SK-N-SH (cell line): ENCODE measurements at regions not wholly inside any gene's neighbourhood (a gene's known extent, or its start where the extent isn't known, plus 50 kb on each side); places are given as distances from the start of the nearest gene placed in this dataset.

ENCODE experiments used
- CTCF ChIA-PET: fragments of 300-600, 350-600 bp; formaldehyde crosslinking; extraction: SDS; loops from one replicate; lab custom pipeline; 2021; lab: Yijun Ruan, JAX
- POLR2A ChIA-PET: fragments of 350-600 bp; sonication (Branson Sonifier 250); formaldehyde crosslinking; extraction: SDS; loops from one replicate; lab custom pipeline; 2020; ENCODE audit warnings: antibody characterized with exemption, inconsistent platforms; lab: Yijun Ruan, JAX
- DNase-seq: peaks from one replicate; pipeline ENCODE4 v3.0.0; 2012
- H2AFZ ChIP-seq: fragments of 200-600 bp; sonication (generic); 2 replicates; pipeline ENCODE4 v1.8.1; 2016; ENCODE audit warnings: antibody characterized with exemption, mild to moderate bottlenecking, low read depth
- H3F3A ChIP-seq: fragments of 200-600 bp; sonication (generic); replicated peaks from 2 replicates; pipeline ENCODE3; 2016; ENCODE audit warnings: antibody characterized with exemption, mild to moderate bottlenecking; ENCODE audit not compliant: insufficient read depth
- H3K27ac ChIP-seq, 2 experiments: fragments of 200-500 bp in 1 of 2; fragments of 200-600 bp in 1 of 2; sonication (Bioruptor generic) in 1 of 2; sonication (generic), shearing (Covaris generic) in 1 of 2; 2 replicates each; pipeline versions ENCODE4 v1.5.1 to v1.6.1; 2014 to 2016; ENCODE audit warnings: low read depth in 2 of 2, inconsistent platforms in 1 of 2, low read length in 1 of 2, mild to moderate bottlenecking in 1 of 2, mixed read lengths in 1 of 2
- H3K27me3 ChIP-seq: fragments of 200-600 bp; sonication (generic), shearing (Covaris generic); 2 replicates; pipeline ENCODE4 v1.6.1; 2016; ENCODE audit warnings: mixed run types; ENCODE audit not compliant: insufficient read depth
- H3K36me3 ChIP-seq, 2 experiments: fragments of 200-500 bp in 1 of 2; fragments of 200-600 bp in 1 of 2; sonication (Bioruptor generic) in 1 of 2; sonication (generic) in 1 of 2; replicated peaks in 1 of 2; 2 replicates each; pipeline versions ENCODE3 to v1.5.1; 2014 to 2016; ENCODE audit warnings: low read length in 1 of 2, mild to moderate bottlenecking in 1 of 2; ENCODE audit not compliant: insufficient read depth in 2 of 2, control insufficient read depth in 1 of 2
- H3K4me1 ChIP-seq, 2 experiments: fragments of 200-500 bp in 1 of 2; fragments of 200-600 bp in 1 of 2; sonication (Bioruptor generic) in 1 of 2; sonication (generic), shearing (Covaris generic) in 1 of 2; 2 replicates each; pipeline versions ENCODE4 v1.5.1 to v1.6.1; 2014 to 2016; ENCODE audit warnings: low read depth in 1 of 2, low read length in 1 of 2, mixed run types in 1 of 2; ENCODE audit not compliant: insufficient read depth in 2 of 2, control insufficient read depth in 1 of 2
- H3K4me2 ChIP-seq: fragments of 200-600 bp; sonication (generic), shearing (Covaris generic); 2 replicates; pipeline ENCODE4 v1.6.1; 2017; ENCODE audit warnings: mixed run types
- H3K4me3 ChIP-seq, 2 experiments: fragments of 200-500 bp in 1 of 2; fragments of 200-600 bp in 1 of 2; sonication (Bioruptor generic) in 1 of 2; sonication (generic), shearing (Covaris generic) in 1 of 2; 2 replicates each; pipeline versions ENCODE4 v1.5.1 to v1.8.1; 2014 to 2016; ENCODE audit warnings: low read depth in 2 of 2, inconsistent platforms in 1 of 2, low read length in 1 of 2, mild to moderate bottlenecking in 1 of 2, mixed read lengths in 1 of 2, moderate library complexity in 1 of 2
- H3K79me2 ChIP-seq: fragments of 200-600 bp; sonication (generic); 2 replicates; pipeline ENCODE4 v1.8.1; 2017; ENCODE audit warnings: mild to moderate bottlenecking; ENCODE audit not compliant: insufficient read depth
- H3K9ac ChIP-seq: fragments of 200-600 bp; sonication (generic); 2 replicates; pipeline ENCODE4 v1.6.1; 2017; ENCODE audit warnings: mixed run types
- H3K9me2 ChIP-seq: fragments of 200-600 bp; sonication (generic); 2 replicates; pipeline ENCODE4 v1.6.1; 2017; ENCODE audit warnings: mixed run types
- H3K9me3 ChIP-seq: fragments of 200-600 bp; sonication (generic); 2 replicates; pipeline ENCODE4 v1.6.1; 2017; ENCODE audit warnings: mixed run types, mild to moderate bottlenecking, moderate library complexity
- H4K20me1 ChIP-seq: fragments of 200-600 bp; sonication (generic); 2 replicates; pipeline ENCODE4 v1.6.1; 2017; ENCODE audit warnings: mild to moderate bottlenecking, mixed run types; ENCODE audit not compliant: insufficient read depth
- CHD2 ChIP-seq: fragments of 150-350 bp; IDR thresholded peaks from 2 replicates; pipeline ENCODE4 v1.6.1; 2018; ENCODE audit warnings: low read length; ENCODE audit not compliant: partially characterized antibody
- ELF1 ChIP-seq: IDR thresholded peaks from 2 replicates; pipeline ENCODE4 v1.4.0; 2012
- EP300 ChIP-seq, 2 experiments: IDR thresholded peaks; 2 replicates each; pipeline versions ENCODE4 v1.4.0 to v1.6.1; 2012; ENCODE audit warnings: borderline replicate concordance in 1 of 2, low read depth in 1 of 2, low read length in 1 of 2
- EZH2phosphoT487 ChIP-seq: fragments of 200-600 bp; sonication (generic); IDR thresholded peaks from 2 replicates; pipeline ENCODE4 v1.6.1; 2017; ENCODE audit warnings: low read depth, mixed run types, mild to moderate bottlenecking, antibody characterized with exemption, moderate library complexity, borderline replicate concordance
- FOXJ3 ChIP-seq: sonication (generic); formaldehyde crosslinking; IDR thresholded peaks from 2 replicates; pipeline ENCODE4 v1.5.1; 2020; ENCODE audit warnings: mild to moderate bottlenecking, missing genetic modification reagents
- FOXM1 ChIP-seq: IDR thresholded peaks from 2 replicates; pipeline ENCODE4 v1.4.0; 2012; ENCODE audit warnings: low read depth, mild to moderate bottlenecking
- GABPA ChIP-seq: IDR thresholded peaks from 2 replicates; pipeline ENCODE4 v1.4.0; 2012; ENCODE audit warnings: low read depth, mild to moderate bottlenecking
- GATA2 ChIP-seq: sonication (generic); formaldehyde crosslinking; IDR thresholded peaks from 2 replicates; pipeline ENCODE4 v1.5.0; 2020; ENCODE audit warnings: mild to moderate bottlenecking, missing genetic modification reagents
- MEF2A ChIP-seq: IDR thresholded peaks from 2 replicates; pipeline ENCODE4 v1.4.0; 2012; ENCODE audit warnings: low read depth, borderline replicate concordance
- NFIC ChIP-seq: IDR thresholded peaks from 2 replicates; pipeline ENCODE4 v1.4.0; 2012; ENCODE audit warnings: borderline replicate concordance
- NRF1 ChIP-seq: IDR thresholded peaks from 2 replicates; pipeline ENCODE4 v1.6.1; 2012; ENCODE audit warnings: low read depth, mild to moderate bottlenecking, low read length
- PBX3 ChIP-seq: IDR thresholded peaks from 2 replicates; pipeline ENCODE4; 2012
- RCOR1 ChIP-seq: fragments of 150-350 bp; IDR thresholded peaks from 2 replicates; pipeline ENCODE4 v1.6.1; 2017; ENCODE audit warnings: antibody characterized with exemption, low read length
- REST ChIP-seq: IDR thresholded peaks from 2 replicates; pipeline ENCODE4 v1.6.1; 2012; ENCODE audit warnings: mild to moderate bottlenecking, low read depth, low read length, moderate library complexity
- RFX5 ChIP-seq: IDR thresholded peaks from 2 replicates; pipeline ENCODE4 v1.6.1; 2012; ENCODE audit warnings: mild to moderate bottlenecking, improper control_type of control experiment, low read length
- TAF1 ChIP-seq: IDR thresholded peaks from 2 replicates; pipeline ENCODE4 v1.6.1; 2012; ENCODE audit warnings: low read depth, mild to moderate bottlenecking, low read length, moderate library complexity, borderline replicate concordance
- TCF12 ChIP-seq: IDR thresholded peaks from 2 replicates; pipeline ENCODE4 v1.4.0; 2012
- WGBS: methylation state at CpG from one replicate; pipeline ENCODE4 v1.1.6; 2017; ENCODE audit warnings: low lambda C conversion rate; 5-methylcytosine and 5-hydroxymethylcytosine counted together
- TF ChIP-seq, protein P1 (sequence below): fragments of 200-600 bp; sonication (generic); IDR thresholded peaks from 2 replicates; pipeline ENCODE4 v1.6.1; 2017; ENCODE audit warnings: antibody characterized with exemption, mild to moderate bottlenecking, moderate library complexity
- TF ChIP-seq, protein P2 (sequence below): IDR thresholded peaks from 2 replicates; pipeline ENCODE4 v1.4.0; 2012; ENCODE audit warnings: low read depth
- TF ChIP-seq, protein P3 (sequence below): IDR thresholded peaks from 2 replicates; pipeline ENCODE4 v1.4.0; 2012; ENCODE audit warnings: low read depth, borderline replicate concordance

GRCh38 chr13:54232700-54233099 is 1204.1 kb downstream of the OLFM4 start:
- no peaks in the 10 kb centered on the region for H4K20me1 ChIP-seq
- ChIA-PET CTCF (no interaction called here), POLR2A (no interaction called here)
- no peak overlapping the region for H3K27ac ChIP-seq
- no peak overlapping the region for H3K4me2 ChIP-seq
- 0% methylated on average over 1 of the region's 1 CpG for WGBS
- no peak overlapping the region for H2AFZ ChIP-seq
- H3K36me3 ChIP-seq: no peaks in the 10 kb centered on the region
- no peak for DNase-seq
- no peaks in the 10 kb centered on the region for H3F3A ChIP-seq
- no peaks in the 10 kb centered on the region for H3K9me2 ChIP-seq
- no peak overlapping the region for H3K9ac ChIP-seq
- no peaks in the 10 kb centered on the region for H3K4me1 ChIP-seq
- H3K9me3 ChIP-seq: peaks cover 8% of the 10 kb centered on the region; the same call in 1 of the 2 replicates
- H3K79me2 ChIP-seq: no peaks in the 10 kb centered on the region
- TF ChIP-seq RFX5: no peak
- TF ChIP-seq, protein P1, sequence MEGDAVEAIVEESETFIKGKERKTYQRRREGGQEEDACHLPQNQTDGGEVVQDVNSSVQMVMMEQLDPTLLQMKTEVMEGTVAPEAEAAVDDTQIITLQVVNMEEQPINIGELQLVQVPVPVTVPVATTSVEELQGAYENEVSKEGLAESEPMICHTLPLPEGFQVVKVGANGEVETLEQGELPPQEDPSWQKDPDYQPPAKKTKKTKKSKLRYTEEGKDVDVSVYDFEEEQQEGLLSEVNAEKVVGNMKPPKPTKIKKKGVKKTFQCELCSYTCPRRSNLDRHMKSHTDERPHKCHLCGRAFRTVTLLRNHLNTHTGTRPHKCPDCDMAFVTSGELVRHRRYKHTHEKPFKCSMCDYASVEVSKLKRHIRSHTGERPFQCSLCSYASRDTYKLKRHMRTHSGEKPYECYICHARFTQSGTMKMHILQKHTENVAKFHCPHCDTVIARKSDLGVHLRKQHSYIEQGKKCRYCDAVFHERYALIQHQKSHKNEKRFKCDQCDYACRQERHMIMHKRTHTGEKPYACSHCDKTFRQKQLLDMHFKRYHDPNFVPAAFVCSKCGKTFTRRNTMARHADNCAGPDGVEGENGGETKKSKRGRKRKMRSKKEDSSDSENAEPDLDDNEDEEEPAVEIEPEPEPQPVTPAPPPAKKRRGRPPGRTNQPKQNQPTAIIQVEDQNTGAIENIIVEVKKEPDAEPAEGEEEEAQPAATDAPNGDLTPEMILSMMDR: no peak
- no peak for TF ChIP-seq TCF12
- no peak for TF ChIP-seq TAF1
- no peak for TF ChIP-seq REST
- TF ChIP-seq CHD2: no peak
- no peak for TF ChIP-seq NRF1
- no peak for TF ChIP-seq PBX3
- TF ChIP-seq NFIC: no peak
- TF ChIP-seq GABPA: no peak
- TF ChIP-seq GATA2 (CRISPR knock-in tag): no peak
- TF ChIP-seq RCOR1: no peak
- no peak for TF ChIP-seq FOXJ3 (CRISPR knock-in tag)
- no peak for TF ChIP-seq ELF1
- no peak for TF ChIP-seq EZH2phosphoT487
- no peak for TF ChIP-seq FOXM1
- TF ChIP-seq EP300 (IDR thresholded peaks at IDR 0.05; ENCODE audit: borderline replicate concordance in 1 of 2, low read depth in 1 of 2, low read length in 1 of 2): no peak
- TF ChIP-seq, protein P2, sequence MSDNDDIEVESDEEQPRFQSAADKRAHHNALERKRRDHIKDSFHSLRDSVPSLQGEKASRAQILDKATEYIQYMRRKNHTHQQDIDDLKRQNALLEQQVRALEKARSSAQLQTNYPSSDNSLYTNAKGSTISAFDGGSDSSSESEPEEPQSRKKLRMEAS: no peak
- no peak for TF ChIP-seq MEF2A
- TF ChIP-seq, protein P3, sequence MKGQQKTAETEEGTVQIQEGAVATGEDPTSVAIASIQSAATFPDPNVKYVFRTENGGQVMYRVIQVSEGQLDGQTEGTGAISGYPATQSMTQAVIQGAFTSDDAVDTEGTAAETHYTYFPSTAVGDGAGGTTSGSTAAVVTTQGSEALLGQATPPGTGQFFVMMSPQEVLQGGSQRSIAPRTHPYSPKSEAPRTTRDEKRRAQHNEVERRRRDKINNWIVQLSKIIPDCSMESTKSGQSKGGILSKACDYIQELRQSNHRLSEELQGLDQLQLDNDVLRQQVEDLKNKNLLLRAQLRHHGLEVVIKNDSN: no peak
- no peaks in the 10 kb centered on the region for H3K27me3 ChIP-seq
- H3K4me3 ChIP-seq: no peak overlapping the region
